8988T (cell line): ENCODE measurements at regions not wholly inside any gene's neighbourhood (a gene's known extent, or its start where the extent isn't known, plus 50 kb on each side); places are given as distances from the start of the nearest gene placed in this dataset.
"Not testable (repeated sequence)": the region's sequence is repeated elsewhere in the genome, so short reads cannot be mapped to it uniquely, and the experiment has no call there.

ENCODE experiments used
- DNase-seq: peaks from one replicate; pipeline ENCODE4 v3.0.0; 2011

GRCh38 chr6:145539831-145540230 is 195.5 kb downstream of the EPM2A start:
- DNase-seq: no peak

GRCh38 chr6:145540741-145541140 is 194.6 kb downstream of the EPM2A start:
- DNase-seq: no peak

- no peak for DNase-seq
Observed at GRCh38 chr6:145544041-145544440, 191.3 kb downstream of the EPM2A start.

- no peak for DNase-seq
Observed at GRCh38 chr6:145544514-145544913, 190.8 kb downstream of the EPM2A start.

GRCh38 chr6:145546265-145546664 is 189.1 kb downstream of the EPM2A start:
- no peak for DNase-seq

GRCh38 chr6:145547594-145548335 is 187.6 kb downstream of the EPM2A start:
- DNase-seq: no peak

- no peak for DNase-seq
Observed at GRCh38 chr6:145548933-145549648, 186.2 kb downstream of the EPM2A start.

GRCh38 chr6:145551164-145551563 is 184.2 kb downstream of the EPM2A start:
- no peak for DNase-seq

GRCh38 chr6:145555084-145555483 is 180.2 kb downstream of the EPM2A start:
- no peak for DNase-seq

- DNase-seq: no peak
Observed at GRCh38 chr6:145557474-145557873, 177.8 kb downstream of the EPM2A start.

- DNase-seq: no peak
Observed at GRCh38 chr6:145559836-145560235, 175.5 kb downstream of the EPM2A start.

GRCh38 chr6:145561095-145562072 is 173.9 kb downstream of the EPM2A start:
- no peak for DNase-seq

GRCh38 chr6:145562771-145563615 is 172.3 kb downstream of the EPM2A start:
- DNase-seq: no peak

GRCh38 chr6:145564553-145564952 is 170.8 kb downstream of the EPM2A start:
- no peak for DNase-seq

GRCh38 chr6:145567684-145568252 is 167.6 kb downstream of the EPM2A start:
- no peak for DNase-seq

- no peak for DNase-seq
Observed at GRCh38 chr6:145569140-145569539, 166.2 kb downstream of the EPM2A start.

GRCh38 chr6:145570336-145570735 is 165.0 kb downstream of the EPM2A start:
- DNase-seq: not testable (repeated sequence)

GRCh38 chr6:145574269-145574668 is 161.1 kb downstream of the EPM2A start:
- not testable (repeated sequence) for DNase-seq
